T-cell (primary cell): ENCODE measurements at regions not wholly inside any gene's neighbourhood (a gene's known extent, or its start where the extent isn't known, plus 50 kb on each side); places are given as distances from the start of the nearest gene placed in this dataset.
A peak's percentile ranks its signal among the peaks of the same experiment; 100 is the strongest.
"Not testable (repeated sequence)": the region's sequence is repeated elsewhere in the genome, so short reads cannot be mapped to it uniquely, and the experiment has no call there.

Experiments
- ATAC-seq, 4 experiments: fragments of 200-7000 bp in 3 of 4; fragments of 150-1000 bp in 1 of 4; cut with Tn5 transposase; replicated peaks in 1 of 4; 1 replicate in 3 of 4; 2 replicates in 1 of 4; pipeline ENCODE4 v1.10.0; 2021; ENCODE audit warnings: moderate library complexity in 3 of 4, mild to moderate bottlenecking in 2 of 4, moderate number of reproducible peaks in 1 of 4
- CTCF ChIA-PET, 2 donors: fragments of 300-600 bp; sonication (Branson Sonifier 250); formaldehyde crosslinking; loops; one replicate each; lab custom pipeline; 2022; ENCODE audit warnings: antibody characterized with exemption in 2 of 2; lab: Charles Lee
- POLR2A ChIA-PET, 2 donors: fragments of 300-600 bp; sonication (Branson Sonifier 250); formaldehyde crosslinking; loops; one replicate each; lab custom pipeline; 2022; ENCODE audit warnings: antibody characterized with exemption in 2 of 2; lab: Charles Lee
- DNase-seq, 35 experiments: peaks; one replicate each; pipeline versions ENCODE4 v3.0.0 to v3.0.0-alpha.2; 2013 to 2023
- H3K27ac ChIP-seq: one replicate; pipeline ENCODE4 v1.5.1; 2013; ENCODE audit warnings: low read length
- H3K27me3 ChIP-seq, 2 experiments: replicated peaks in 1 of 2; 1 replicate in 1 of 2; 2 replicates in 1 of 2; pipeline versions ENCODE4 v1.6.1 to v1.7.0; 2013; ENCODE audit warnings: low read length in 1 of 2, mixed read lengths in 1 of 2; ENCODE audit not compliant: control insufficient read depth in 2 of 2, insufficient read depth in 2 of 2; ENCODE audit errors: extremely low read depth in 1 of 2
- H3K36me3 ChIP-seq, 2 donors: 1 replicate in 1 of 2; 2 replicates in 1 of 2; pipeline versions ENCODE4 v1.6.1 to v1.7.0; 2013; ENCODE audit warnings: low read length in 1 of 2; ENCODE audit not compliant: control insufficient read depth in 2 of 2, insufficient read depth in 1 of 2; ENCODE audit errors: extremely low read depth in 1 of 2
- H3K4me1 ChIP-seq, 2 experiments: 1 replicate in 1 of 2; 2 replicates in 1 of 2; pipeline versions ENCODE4 v1.6.1 to v1.7.0; 2013; ENCODE audit warnings: low read length in 2 of 2, mixed read lengths in 1 of 2; ENCODE audit not compliant: insufficient read depth in 2 of 2, control insufficient read depth in 1 of 2; ENCODE audit errors: extremely low read depth in 1 of 2
- H3K4me3 ChIP-seq, 2 donors: 1 replicate in 1 of 2; 2 replicates in 1 of 2; pipeline versions ENCODE4 v1.5.1 to v1.7.0; 2013; ENCODE audit warnings: mild to moderate bottlenecking in 2 of 2, low read length in 1 of 2, moderate library complexity in 1 of 2; ENCODE audit not compliant: control insufficient read depth in 1 of 2; ENCODE audit errors: extremely low read depth in 1 of 2
- H3K9me3 ChIP-seq: 2 replicates; pipeline ENCODE4 v1.7.0; 2013
- H3K27ac Mint-ChIP-seq, 2 donors: one replicate each; pipeline ENCODE4 v1.8.0; 2020 to 2021; ENCODE audit warnings: mild to moderate bottlenecking in 2 of 2, mixed read lengths in 2 of 2
- H3K27me3 Mint-ChIP-seq, 2 donors: one replicate each; pipeline ENCODE4 v1.8.0; 2021 to 2022; ENCODE audit warnings: mixed read lengths in 2 of 2
- H3K36me3 Mint-ChIP-seq: one replicate; pipeline ENCODE4 v1.8.0; 2021; ENCODE audit warnings: mixed read lengths
- H3K4me1 Mint-ChIP-seq, 3 donors: one replicate each; pipeline ENCODE4 v1.8.0; 2020 to 2022; ENCODE audit warnings: mixed read lengths in 3 of 3, mild to moderate bottlenecking in 1 of 3
- H3K4me3 Mint-ChIP-seq, 3 donors: one replicate each; pipeline ENCODE4 v1.8.0; 2020 to 2022; ENCODE audit warnings: mild to moderate bottlenecking in 3 of 3, mixed read lengths in 3 of 3, moderate library complexity in 3 of 3
- H3K9me3 Mint-ChIP-seq, 3 donors: one replicate each; pipeline ENCODE4 v1.8.0; 2020 to 2022; ENCODE audit warnings: mixed read lengths in 3 of 3
- WGBS: methylation state at CpG from one replicate; pipeline ENCODE4 v1.1.5; 2013; ENCODE audit warnings: missing lambda C conversion rate; ENCODE audit not compliant: insufficient coverage; 5-methylcytosine and 5-hydroxymethylcytosine counted together

DNA sequence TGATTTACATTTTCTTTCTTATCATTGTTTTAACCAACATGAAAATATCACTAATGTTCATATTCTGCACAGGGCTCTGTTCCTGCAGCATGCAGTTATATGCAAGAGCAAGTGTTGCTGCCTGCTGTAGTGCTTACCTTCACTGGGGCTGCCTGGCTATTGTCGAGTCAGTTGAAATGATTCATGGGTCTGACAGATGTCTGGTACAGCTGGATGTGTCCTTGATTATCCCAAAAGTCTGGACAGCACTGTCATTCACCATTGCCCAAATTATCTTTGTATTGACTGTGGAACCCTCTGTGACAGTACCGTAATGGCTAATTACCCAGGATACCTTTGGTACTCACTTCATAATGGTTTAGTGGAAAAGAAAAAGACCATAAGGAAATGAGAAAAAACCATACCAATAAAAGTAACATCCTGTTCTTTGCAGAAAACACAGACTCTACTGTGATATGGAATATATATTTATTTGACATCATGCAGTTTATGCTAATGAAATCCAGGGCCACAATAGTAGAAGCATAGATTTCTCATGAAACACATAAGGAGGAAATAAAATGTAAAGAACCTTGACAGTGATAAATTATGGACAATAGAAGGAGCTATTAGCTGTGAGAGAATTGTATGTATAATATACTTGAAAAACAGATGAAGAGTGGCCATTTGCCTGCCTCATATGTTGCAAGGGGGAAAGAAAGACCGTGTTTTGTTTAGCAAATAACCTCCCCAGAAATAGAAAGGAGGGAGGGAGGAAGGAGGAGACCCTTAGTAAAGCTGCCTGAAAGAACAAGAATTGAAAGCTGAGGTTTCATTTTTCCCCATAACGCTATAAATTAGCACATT lies 249.8 kb upstream of the ATP5MC3 start:
- CTCF ChIA-PET: no interaction called here
- no peak overlapping the region for H3K27ac Mint-ChIP-seq
- ATAC-seq: no peak
- Histone ChIP-seq H3K4me3 (no peak overlapping the region), H3K4me1 (no peaks in the 10 kb centered on the region), H3K27ac (no peak overlapping the region), H3K27me3 (no peaks in the 10 kb centered on the region), H3K36me3 (no peaks in the 10 kb centered on the region), H3K9me3 (no peaks in the 10 kb centered on the region)
- DNase-seq: no peak
- no peaks in the 10 kb centered on the region for H3K4me1 Mint-ChIP-seq
- H3K36me3 Mint-ChIP-seq: no peaks in the 10 kb centered on the region
- POLR2A ChIA-PET: no interaction called here
- WGBS: 0% methylated on average over 1 of the region's 4 CpGs
- H3K4me3 Mint-ChIP-seq: no peak overlapping the region
- H3K27me3 Mint-ChIP-seq: no peaks in the 10 kb centered on the region
- H3K9me3 Mint-ChIP-seq: peaks cover 4 to 8% (median 8%) of the 10 kb centered on the region in 3 donors

DNA sequence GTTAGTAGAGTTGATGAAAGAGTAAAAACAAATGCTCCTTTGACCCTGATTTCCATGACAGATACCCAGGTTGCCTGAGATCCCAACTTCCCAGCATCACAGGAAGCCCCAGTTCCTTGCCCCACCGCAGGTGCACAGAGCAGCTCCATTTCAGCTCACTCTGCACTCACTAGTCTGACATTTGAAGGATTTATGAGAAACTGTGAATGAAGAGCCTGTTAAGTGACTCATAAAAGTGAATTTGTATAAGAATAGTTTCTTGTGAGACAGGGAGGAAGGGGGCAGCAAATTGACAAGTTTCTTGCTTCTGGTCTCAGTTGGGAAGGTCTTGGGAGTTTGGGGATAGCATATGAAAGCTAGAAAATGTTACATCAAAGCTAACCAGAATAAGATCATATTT lies 248.7 kb upstream of the ATP5MC3 start:
- Mint-ChIP-seq H3K27me3 (peaks cover 2 to 6% of the 10 kb centered on the region in 2 donors), H3K27ac (no peak overlapping the region), H3K4me3 (no peak overlapping the region), H3K4me1 (no peaks in the 10 kb centered on the region), H3K9me3 (peaks cover 4 to 8% (median 8%) of the 10 kb centered on the region in 3 donors), H3K36me3 (no peaks in the 10 kb centered on the region)
- DNase-seq (no peak), ATAC-seq (no peak)
- Histone ChIP-seq H3K4me1 (no peaks in the 10 kb centered on the region), H3K27ac (no peak overlapping the region), H3K4me3 (no peak overlapping the region), H3K36me3 (no peaks in the 10 kb centered on the region), H3K27me3 (no peaks in the 10 kb centered on the region), H3K9me3 (no peaks in the 10 kb centered on the region)
- no CpG with 5 or more reads among the region's 1 CpG for WGBS
- POLR2A ChIA-PET: no interaction called here
- CTCF ChIA-PET: no interaction called here

DNA sequence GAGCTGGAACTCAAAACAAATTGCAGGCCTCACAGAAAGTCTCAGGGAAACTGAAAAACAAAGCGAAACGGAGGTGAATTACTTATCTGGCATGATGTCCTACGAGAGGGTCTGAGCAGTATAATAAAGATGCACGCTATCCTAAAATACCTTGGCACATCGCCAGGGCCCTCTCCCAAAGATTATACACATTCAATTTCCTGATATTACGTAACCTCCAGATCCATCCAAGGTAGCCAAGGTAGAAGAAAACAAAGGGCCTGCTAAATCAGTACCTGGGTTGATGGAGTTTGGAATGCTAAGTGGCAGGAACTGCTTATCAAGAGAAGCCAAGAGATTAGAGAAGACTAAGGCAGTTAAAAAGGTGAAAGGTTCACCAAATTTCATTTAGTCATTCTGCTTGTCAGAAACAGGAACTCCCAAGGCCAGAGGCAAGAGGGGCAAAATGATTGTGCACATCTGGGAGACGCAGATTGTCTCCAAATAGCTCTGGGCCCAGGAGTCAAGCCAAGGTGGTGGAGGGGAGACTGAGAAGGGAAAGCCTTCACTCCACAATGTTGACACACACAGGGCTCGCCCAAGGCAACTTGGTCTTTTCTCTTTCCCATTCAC lies 236.8 kb upstream of the ATP5MC3 start:
- POLR2A ChIA-PET: no interaction called here
- H3K27ac Mint-ChIP-seq: no peak overlapping the region

DNA sequence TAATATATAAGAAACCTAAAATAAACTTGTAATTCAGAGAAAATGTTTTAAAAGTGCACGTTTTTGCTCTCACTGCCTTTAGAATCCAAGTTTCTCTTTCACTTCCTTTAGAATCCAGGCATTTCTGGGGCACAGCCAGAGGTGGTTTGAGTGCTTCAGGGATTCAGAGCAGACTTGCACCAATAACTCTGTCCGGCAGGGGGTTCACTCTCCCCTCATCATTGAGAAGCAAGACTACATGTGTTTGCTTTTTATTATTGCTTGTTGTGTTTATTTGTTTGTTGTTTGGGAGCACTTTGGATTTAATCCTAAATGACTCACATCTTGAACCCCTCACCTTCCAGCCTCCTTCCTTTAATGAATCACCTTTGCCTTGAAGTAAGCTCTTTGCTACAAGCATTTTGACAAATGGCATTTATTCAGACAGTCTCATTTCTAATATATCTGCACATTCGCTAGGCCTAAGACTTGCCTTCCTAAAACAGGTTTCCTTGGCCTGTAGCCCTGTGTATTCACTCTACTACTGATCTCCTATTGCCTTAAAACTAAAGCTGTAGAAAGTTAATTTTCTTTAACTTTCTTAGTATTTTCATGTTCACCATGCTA lies 233.5 kb upstream of the ATP5MC3 start:
- Mint-ChIP-seq H3K27ac (no peak overlapping the region), H3K4me1 (no peaks in the 10 kb centered on the region), H3K4me3 (no peak overlapping the region), H3K27me3 (peaks cover 0 to 7% of the 10 kb centered on the region in 2 donors), H3K36me3 (no peaks in the 10 kb centered on the region), H3K9me3 (no peaks in the 10 kb centered on the region)
- ChIA-PET CTCF (no interaction called here), POLR2A (no interaction called here)
- ATAC-seq: no peak
- peak in 4 of 35 experiments; percentile 0 to 11 (median 1) for DNase-seq
- Histone ChIP-seq H3K27me3 (no peaks in the 10 kb centered on the region), H3K9me3 (no peaks in the 10 kb centered on the region), H3K27ac (no peak overlapping the region), H3K4me3 (no peak overlapping the region), H3K36me3 (no peaks in the 10 kb centered on the region), H3K4me1 (no peaks in the 10 kb centered on the region)
- WGBS: no CpG with 5 or more reads among the region's 3 CpGs

More for the DNA sequence above, 236.8 kb upstream of the ATP5MC3 start:
- Histone ChIP-seq H3K9me3 (no peaks in the 10 kb centered on the region), H3K4me3 (no peak overlapping the region), H3K4me1 (no peaks in the 10 kb centered on the region), H3K27ac (no peak overlapping the region), H3K27me3 (no peaks in the 10 kb centered on the region), H3K36me3 (no peaks in the 10 kb centered on the region)
- 50% methylated on average over 2 of the region's 8 CpGs for WGBS
- H3K36me3 Mint-ChIP-seq: no peaks in the 10 kb centered on the region
- no peaks in the 10 kb centered on the region for H3K4me1 Mint-ChIP-seq
- H3K9me3 Mint-ChIP-seq: no peaks in the 10 kb centered on the region
- peaks cover 8 to 16% of the 10 kb centered on the region in 2 donors for H3K27me3 Mint-ChIP-seq
- DNase-seq: no peak
- ATAC-seq: no peak
- CTCF ChIA-PET: no interaction called here
- H3K4me3 Mint-ChIP-seq: no peak overlapping the region

DNA sequence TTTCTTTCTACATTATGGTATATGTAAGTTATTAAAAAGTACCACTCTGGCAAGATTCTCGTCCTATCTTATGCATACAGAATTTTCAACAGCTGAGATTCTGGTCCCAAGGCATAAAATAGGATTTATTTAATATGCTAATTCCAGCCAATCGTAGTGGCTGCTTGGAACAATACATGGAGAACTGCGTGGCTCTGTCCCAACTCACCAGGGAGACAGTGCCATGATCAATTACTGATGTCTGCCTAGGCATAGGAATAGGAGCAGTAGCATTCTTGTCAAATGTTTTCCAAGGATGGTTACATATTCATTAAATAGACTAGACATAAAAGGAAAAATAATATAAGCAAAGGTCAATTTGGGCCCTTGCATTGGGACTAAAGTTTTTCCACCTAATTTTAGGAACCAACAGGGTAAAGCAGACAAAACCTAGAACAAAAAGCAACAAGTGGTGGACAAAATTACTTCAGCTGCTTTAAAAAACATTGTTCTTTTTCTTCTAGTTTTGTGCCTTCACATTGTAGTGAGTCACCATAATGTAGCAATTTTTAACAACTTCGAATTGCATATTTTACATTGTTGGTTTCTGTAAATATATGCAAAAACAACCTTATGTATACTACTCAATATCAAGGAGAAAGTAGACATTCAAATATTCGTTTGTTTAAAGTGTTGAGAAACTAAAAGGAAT lies 232.8 kb upstream of the ATP5MC3 start:
- H3K4me3 ChIP-seq: no peak overlapping the region
- 89% methylated on average over 1 of the region's 5 CpGs for WGBS
- Mint-ChIP-seq H3K27me3 (peaks cover 0 to 7% of the 10 kb centered on the region in 2 donors), H3K27ac (no peak overlapping the region), H3K9me3 (no peaks in the 10 kb centered on the region), H3K4me1 (no peaks in the 10 kb centered on the region), H3K36me3 (no peaks in the 10 kb centered on the region), H3K4me3 (no peak overlapping the region)
- DNase-seq (no peak), ATAC-seq (no peak)
- no peaks in the 10 kb centered on the region for H3K27me3 ChIP-seq
- no peaks in the 10 kb centered on the region for H3K4me1 ChIP-seq
- H3K27ac ChIP-seq: no peak overlapping the region
- POLR2A ChIA-PET: no interaction called here
- no peaks in the 10 kb centered on the region for H3K9me3 ChIP-seq
- H3K36me3 ChIP-seq: no peaks in the 10 kb centered on the region
- CTCF ChIA-PET: no interaction called here

DNA sequence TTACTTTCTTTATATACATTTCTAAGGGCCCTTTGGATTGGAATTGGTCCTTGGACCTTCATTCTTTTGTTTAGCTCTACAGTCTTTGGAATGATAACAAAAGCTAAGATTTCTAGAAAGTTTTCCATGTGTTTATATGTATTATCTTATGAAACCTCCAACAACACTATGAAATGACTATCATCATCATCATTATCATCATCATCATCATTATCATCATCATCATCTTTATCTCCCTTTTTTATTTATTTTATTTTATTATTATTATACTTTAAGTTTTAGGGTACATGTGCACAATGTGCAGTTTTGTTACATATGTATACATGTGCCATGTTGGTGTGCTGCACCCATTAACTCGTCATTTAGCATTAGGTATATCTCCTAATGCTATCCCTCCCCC lies 229.4 kb upstream of the ATP5MC3 start:
- H3K27ac Mint-ChIP-seq, DNase-seq, CTCF ChIA-PET, H3K36me3 ChIP-seq, H3K9me3 ChIP-seq, ATAC-seq, H3K4me3 Mint-ChIP-seq, POLR2A ChIA-PET, H3K27ac ChIP-seq, H3K27me3 Mint-ChIP-seq, H3K36me3 Mint-ChIP-seq, H3K4me1 Mint-ChIP-seq, H3K27me3 ChIP-seq, H3K9me3 Mint-ChIP-seq, H3K4me3 ChIP-seq, H3K4me1 ChIP-seq: not testable (repeated sequence)
- no CpG with 5 or more reads among the region's 1 CpG for WGBS
